HG02870 (cell line): ENCODE measurements at regions not wholly inside any gene's neighbourhood (a gene's known extent, or its start where the extent isn't known, plus 50 kb on each side); places are given as distances from the start of the nearest gene placed in this dataset.
A peak's percentile ranks its signal among the peaks of the same experiment; 100 is the strongest.
"Not testable (repeated sequence)": the region's sequence is repeated elsewhere in the genome, so short reads cannot be mapped to it uniquely, and the experiment has no call there.

Experiments used
- ATAC-seq: cut with Tn5 transposase; IDR thresholded peaks from one replicate; pipeline ENCODE4 v1.9.1; 2021; ENCODE audit warnings: mild to moderate bottlenecking, moderate library complexity; ENCODE audit not compliant: unreplicated experiment

- no peak for ATAC-seq
Measured at GRCh38 chr16:82302042-82302727, 132.2 kb upstream of the MPHOSPH6 start.

- ATAC-seq = no peak
Measured at GRCh38 chr16:82301146-82301755, 131.2 kb upstream of the MPHOSPH6 start.

- ATAC-seq = no peak
Measured at GRCh38 chr16:82300374-82300951, 130.4 kb upstream of the MPHOSPH6 start.

- ATAC-seq = no peak
Measured at GRCh38 chr16:82298472-82298871, 128.4 kb upstream of the MPHOSPH6 start.

GRCh38 chr16:82295290-82296201 lies 125.5 kb upstream of the MPHOSPH6 start:
- no peak for ATAC-seq

- no peak for ATAC-seq
Measured at GRCh38 chr16:82293671-82294070, 123.6 kb upstream of the MPHOSPH6 start.

GRCh38 chr16:82287937-82288336 lies 117.9 kb upstream of the MPHOSPH6 start:
- no peak for ATAC-seq

- ATAC-seq = no peak
Measured at GRCh38 chr16:82282662-82283061, 112.6 kb upstream of the MPHOSPH6 start.

GRCh38 chr16:82281544-82281943 lies 111.5 kb upstream of the MPHOSPH6 start:
- ATAC-seq = no peak

- no peak for ATAC-seq
Measured at GRCh38 chr16:82280867-82281266, 110.8 kb upstream of the MPHOSPH6 start.

- not testable (repeated sequence) for ATAC-seq
Measured at GRCh38 chr16:82275349-82275748, 105.3 kb upstream of the MPHOSPH6 start.

GRCh38 chr16:82271636-82272035 lies 101.6 kb upstream of the MPHOSPH6 start:
- no peak for ATAC-seq

GRCh38 chr16:82267675-82268074 lies 97.7 kb upstream of the MPHOSPH6 start:
- not testable (repeated sequence) for ATAC-seq

- ATAC-seq = no peak
Measured at GRCh38 chr16:82265809-82266208, 95.8 kb upstream of the MPHOSPH6 start.

GRCh38 chr16:82264756-82265155 lies 94.7 kb upstream of the MPHOSPH6 start:
- ATAC-seq = no peak

GRCh38 chr16:82263521-82264143 lies 93.6 kb upstream of the MPHOSPH6 start:
- peak; percentile 54 for ATAC-seq

- no peak for ATAC-seq
Measured at GRCh38 chr16:82262244-82262643, 92.2 kb upstream of the MPHOSPH6 start.

- ATAC-seq = no peak
Measured at GRCh38 chr16:82260212-82260795, 90.3 kb upstream of the MPHOSPH6 start.

- ATAC-seq = no peak
Measured at GRCh38 chr16:82259731-82260130, 89.7 kb upstream of the MPHOSPH6 start.

- ATAC-seq = no peak
Measured at GRCh38 chr16:82257990-82258389, 88.0 kb upstream of the MPHOSPH6 start.
